Inflammatory macrophage treated with lipopolysaccharide for 4 hours (primary cell): ENCODE measurements at regions not wholly inside any gene's neighbourhood (a gene's known extent, or its start where the extent isn't known, plus 50 kb on each side); places are given as distances from the start of the nearest gene placed in this dataset.
"Not testable (repeated sequence)": the region's sequence is repeated elsewhere in the genome, so short reads cannot be mapped to it uniquely, and the experiment has no call there.

ENCODE experiments used
- DNase-seq: peaks from one replicate; pipeline ENCODE4 v3.0.0-alpha.2; 2020

DNA sequence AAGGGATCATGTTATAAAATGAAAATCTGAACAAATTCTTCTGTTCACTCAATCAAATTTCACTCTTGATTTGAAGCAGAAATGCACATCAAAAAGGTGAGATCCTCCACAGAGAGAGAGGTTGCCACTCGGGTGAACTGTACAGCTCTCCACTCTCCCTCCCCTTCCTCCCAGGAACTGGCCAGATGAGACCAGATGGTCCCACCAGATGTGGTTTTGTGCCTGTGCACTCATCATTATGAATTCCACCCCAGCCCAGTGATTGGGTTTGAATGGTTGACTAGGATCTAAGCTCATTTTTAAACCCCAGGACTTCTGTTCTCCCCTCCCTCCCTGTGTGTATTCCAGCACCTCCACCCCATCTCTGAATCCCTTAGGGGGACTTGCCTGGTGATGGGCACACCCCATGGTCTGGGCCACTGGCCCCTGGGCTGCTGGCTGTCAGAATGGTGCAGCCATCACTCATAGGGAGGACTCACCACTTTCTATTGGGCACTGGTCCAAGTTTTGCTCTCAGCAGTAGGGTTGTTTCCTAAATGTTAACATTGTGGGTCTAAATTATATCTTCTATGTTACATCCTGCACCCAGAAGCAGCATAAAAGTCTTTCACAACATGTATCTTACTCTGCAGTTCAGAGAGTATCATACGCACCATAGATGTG lies 393.1 kb downstream of the TNS3 start:
- no peak for DNase-seq

DNA sequence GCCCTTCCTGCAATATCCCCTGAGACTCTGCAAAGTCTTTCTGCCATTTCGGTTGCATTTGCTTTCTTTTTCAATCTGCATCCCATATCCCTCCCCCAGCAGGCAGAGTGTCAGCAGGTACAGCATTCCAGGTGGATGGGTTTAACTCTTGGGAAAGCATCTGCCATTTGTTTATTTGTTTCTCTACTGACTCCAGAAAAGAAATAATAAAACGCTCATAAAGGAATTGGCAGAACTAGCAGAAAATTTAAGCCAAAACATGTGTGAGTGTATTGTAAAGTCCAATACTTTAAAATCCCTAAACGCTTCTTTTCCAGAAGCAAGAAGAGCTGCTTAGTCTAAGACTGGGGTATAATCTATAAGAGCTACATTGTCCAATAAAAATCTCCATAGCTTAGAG lies 393.8 kb downstream of the TNS3 start:
- no peak for DNase-seq

GRCh38 chr7:47186316-47186715 lies 395.6 kb downstream of the TNS3 start:
- DNase-seq = peak; percentile 40

DNA sequence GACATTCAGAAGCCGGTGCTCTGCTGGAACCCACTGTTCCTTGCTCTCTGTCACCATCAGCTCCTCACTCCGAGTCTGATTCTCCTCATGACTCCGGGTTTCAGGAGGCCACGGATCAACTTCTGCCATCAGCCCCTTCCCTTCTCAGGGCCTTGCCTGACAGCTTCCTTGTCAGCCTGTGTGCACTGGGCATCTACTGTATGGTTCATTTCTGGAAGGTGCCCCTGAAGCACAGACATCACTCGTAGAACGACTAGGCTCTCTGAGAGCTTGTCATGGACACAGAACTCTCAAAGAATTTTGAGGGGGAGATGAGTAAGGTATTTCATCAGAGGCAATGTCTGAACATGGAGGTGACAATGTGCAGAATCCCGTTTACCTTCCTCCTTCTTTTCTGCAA lies 396.1 kb downstream of the TNS3 start:
- DNase-seq = no peak

GRCh38 chr7:47185170-47185569 lies 396.7 kb downstream of the TNS3 start:
- DNase-seq = no peak

DNA sequence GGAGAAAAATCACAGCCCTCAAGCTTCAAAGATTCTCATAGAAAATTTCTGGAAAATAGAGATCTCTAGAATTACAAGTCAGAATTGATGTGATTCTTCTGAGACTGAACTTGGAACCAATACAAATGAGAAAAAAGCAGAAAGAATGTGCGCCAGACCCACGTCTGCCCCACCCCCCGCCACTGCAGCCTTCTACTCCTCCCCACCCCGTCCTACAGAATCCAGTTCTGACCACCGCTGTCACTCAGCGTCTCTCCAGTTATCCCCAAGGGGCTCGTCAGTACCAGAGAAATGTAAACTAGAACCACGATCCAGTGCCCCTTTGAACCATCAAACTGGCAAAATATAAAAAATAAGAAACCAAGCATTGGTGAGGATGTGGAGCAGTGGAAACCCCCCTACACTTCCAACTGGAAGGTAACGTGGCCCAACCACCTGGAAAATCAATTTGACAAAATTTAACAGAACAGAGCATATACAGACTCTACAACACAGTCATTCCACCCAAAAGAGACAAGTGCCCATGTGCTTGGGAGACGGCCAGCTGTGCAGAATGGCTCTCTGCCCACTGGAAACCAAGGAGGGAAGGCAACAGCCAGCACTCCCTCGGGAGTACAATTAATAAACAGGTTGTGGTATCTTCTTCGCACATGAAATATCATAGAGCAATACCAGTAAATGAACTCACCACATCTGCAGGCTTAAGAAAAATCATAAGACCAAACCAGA lies 397.9 kb downstream of the TNS3 start:
- no peak for DNase-seq

DNA sequence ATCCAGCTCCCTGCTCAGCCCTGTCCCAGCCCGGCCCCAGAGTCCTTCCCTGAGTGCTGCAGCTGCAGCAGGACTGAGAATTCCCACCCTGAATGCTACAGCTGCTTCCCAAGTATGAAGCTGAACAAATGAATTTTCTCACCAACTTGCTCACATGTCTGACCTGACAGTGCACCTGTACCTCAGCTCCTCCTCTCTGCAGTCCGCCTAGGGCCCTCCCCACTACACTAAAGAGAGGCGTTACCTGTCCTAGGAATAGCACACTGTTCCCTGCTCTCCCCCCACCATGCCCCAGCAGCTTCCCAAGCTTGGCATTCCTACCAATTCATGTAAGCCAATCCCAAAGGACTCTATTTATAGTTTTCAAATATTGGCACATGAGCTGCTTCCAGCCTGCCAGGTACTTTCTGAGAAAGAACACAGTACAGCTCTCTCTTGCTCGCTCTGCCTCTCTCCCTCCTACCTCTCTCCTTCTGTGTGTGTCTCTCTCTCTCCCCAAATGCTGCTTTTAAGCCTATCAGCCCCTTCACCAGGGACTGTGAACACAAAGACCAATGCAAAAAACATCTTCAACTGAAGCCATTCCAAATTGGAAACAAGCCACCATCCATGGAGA lies 400.1 kb downstream of the TNS3 start:
- no peak for DNase-seq

DNA sequence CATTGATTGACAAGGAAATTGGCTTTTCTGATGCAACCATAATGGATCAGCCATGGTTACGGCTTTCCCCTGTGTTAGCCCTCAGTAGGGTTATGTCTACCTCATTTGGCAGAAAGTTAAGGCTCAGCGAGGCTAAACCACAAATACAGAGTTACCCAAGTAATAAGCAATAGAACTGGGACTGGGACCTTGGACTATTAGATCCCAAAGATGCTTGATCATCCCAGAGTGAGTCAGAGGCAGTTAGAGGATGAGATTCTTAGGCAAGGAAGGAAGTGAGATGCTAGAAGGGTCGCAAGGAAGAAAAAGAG lies 401.4 kb downstream of the TNS3 start:
- no peak for DNase-seq

- DNase-seq = peak; percentile 47
Observed at GRCh38 chr7:47179812-47180515, 401.9 kb downstream of the TNS3 start.

DNA sequence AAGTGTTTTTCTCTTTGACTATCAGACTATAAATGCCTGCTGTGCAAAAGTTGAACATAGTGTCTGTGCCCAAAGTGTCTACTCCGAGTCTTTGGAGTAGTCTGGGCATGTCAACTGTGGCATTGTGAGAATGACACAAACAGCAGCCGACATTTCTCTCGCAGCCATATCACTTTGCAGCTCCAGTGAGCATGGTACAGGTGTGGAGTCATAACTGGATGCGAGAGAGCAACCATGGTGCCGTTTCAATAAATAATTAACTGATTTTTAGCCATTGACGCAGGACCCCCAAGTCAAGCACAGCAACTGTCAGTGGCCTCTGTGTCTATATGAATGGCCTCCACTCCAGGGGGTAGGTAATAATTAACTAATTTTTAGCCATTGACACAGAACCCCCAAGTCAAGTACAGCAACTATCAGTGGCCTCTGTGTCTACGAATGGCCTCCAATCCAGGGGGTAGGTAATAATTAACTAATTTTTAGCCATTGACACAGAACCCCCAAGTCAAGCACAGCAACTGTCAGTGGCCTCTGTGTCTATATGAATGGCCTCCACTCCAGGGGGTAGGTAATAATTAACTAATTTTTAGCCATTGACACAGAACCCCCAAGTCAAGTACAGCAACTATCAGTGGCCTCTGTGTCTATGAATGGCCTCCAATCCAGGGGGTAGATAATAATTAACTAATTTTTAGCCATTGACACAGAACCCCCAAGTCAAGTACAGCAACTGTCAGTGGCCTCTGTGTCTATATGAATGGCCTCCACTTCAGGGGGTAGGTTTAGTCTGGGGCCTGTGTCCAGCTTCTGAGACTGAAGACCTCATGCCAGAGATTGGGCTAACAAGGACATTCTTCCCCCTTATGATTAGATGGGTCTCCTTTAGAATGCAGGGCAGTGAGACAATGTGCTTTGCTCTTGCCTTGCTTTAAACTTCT lies 409.0 kb downstream of the TNS3 start:
- DNase-seq = not testable (repeated sequence)

GRCh38 chr7:47170516-47170915 lies 411.4 kb downstream of the TNS3 start:
- DNase-seq = no peak

GRCh38 chr7:47154791-47155190 lies 427.1 kb downstream of the TNS3 start:
- DNase-seq = no peak

DNA sequence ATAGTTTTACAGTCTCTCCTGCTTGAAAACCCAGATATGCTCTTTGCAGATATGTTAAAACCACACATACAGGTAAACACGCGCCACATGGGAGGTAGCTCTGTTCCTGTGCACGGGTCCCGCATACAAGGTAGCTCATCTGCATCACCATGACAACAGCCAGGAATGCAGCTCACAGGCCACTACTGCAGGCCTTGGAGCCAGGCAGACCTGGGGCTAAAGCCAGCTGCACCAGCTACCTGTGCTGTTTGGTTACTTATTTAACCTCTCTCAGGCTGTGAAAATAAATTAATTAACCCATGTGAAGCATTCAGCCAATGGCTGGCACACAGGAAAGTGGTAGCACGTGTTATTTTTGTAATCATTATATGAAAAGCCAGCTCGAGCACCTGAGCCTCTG lies 428.3 kb downstream of the TNS3 start:
- no peak for DNase-seq

GRCh38 chr7:47153058-47153457 lies 428.9 kb downstream of the TNS3 start:
- DNase-seq = peak; percentile 6

DNA sequence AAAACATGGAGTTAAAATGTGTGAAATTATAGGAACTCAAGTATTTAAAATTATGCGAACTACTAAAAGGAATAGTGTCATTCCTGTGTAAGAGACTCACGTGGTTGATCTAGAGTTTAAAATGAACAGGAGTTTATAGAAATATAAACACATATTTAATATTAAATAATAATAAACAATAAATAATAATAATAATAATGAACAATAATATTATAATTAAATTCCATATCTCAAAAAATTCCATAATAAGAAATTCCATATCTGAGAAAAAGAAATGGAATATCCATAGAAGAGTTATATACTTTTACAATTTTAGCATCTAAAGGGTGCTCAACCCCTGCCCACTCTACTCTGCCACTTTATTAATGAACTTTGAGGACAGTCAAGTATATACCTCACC lies 429.6 kb downstream of the TNS3 start:
- DNase-seq = no peak

DNA sequence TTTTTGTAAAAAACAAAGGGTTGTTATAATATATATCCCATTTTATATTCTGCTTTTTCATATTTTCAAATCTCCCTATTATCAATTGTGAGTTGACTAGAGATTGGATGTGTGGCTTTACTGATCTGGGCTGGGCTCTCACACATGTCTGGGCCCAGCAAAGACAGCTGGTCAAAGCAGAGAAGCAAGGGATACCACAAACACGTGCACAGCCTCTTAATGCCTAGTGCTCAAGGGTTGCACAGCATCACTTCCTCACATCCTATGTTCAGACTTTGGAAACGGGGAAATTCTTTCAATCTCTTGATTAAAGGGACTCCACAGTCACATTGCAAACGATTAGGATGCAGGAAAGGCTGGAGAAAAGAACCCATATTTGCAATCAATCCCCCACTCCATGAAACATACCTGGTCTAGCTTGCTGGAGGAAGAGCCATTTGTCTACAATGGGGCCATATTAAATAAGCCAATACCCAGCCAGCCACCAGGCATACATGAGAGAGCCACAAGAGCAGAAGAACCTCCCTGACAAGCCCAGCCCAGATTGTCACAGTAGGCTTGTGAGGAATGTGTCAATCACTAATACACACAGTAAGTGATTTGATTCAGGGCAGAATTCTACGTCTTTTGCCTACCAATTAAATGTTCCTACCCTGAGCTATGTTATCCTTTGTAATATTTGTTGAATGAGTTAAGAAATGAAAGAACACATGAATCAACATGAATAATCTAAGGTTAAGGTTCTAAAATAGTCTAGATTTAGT lies 431.2 kb downstream of the TNS3 start:
- DNase-seq = peak; percentile 5

GRCh38 chr7:47149971-47150370 lies 431.9 kb downstream of the TNS3 start:
- no peak for DNase-seq

- DNase-seq = peak; percentile 44
Observed at GRCh38 chr7:47149208-47149839, 432.6 kb downstream of the TNS3 start.

GRCh38 chr7:47148536-47149207 lies 433.2 kb downstream of the TNS3 start:
- DNase-seq = no peak

GRCh38 chr7:47147213-47147631 lies 434.7 kb downstream of the TNS3 start:
- DNase-seq = peak; percentile 66

- DNase-seq = no peak
Observed at GRCh38 chr7:47145982-47146381, 435.9 kb downstream of the TNS3 start.
